SU-DHL-6 (cell line): ENCODE measurements at regions not wholly inside any gene's neighbourhood (a gene's known extent, or its start where the extent isn't known, plus 50 kb on each side); places are given as distances from the start of the nearest gene placed in this dataset.

Source experiments
- H2AFZ ChIP-seq: fragments of 200-600 bp; sonication (generic); 2 replicates; pipeline ENCODE4 v1.6.1; 2014; ENCODE audit warnings: low read depth, mild to moderate bottlenecking, moderate library complexity, mixed read lengths, antibody characterized with exemption, low read length; ENCODE audit not compliant: severe bottlenecking
- H3F3A ChIP-seq: fragments of 200-600 bp; shearing (Covaris generic); 2 replicates; pipeline ENCODE4 v1.6.0; 2016; ENCODE audit warnings: antibody characterized with exemption, mild to moderate bottlenecking; ENCODE audit not compliant: insufficient read depth
- H3K27ac ChIP-seq: fragments of 200-600 bp; sonication (generic); 2 replicates; pipeline ENCODE4 v1.5.1; 2016; ENCODE audit warnings: low read depth, mild to moderate bottlenecking, low read length, moderate library complexity, mixed read lengths
- H3K27me3 ChIP-seq: fragments of 200-600 bp; sonication (generic), shearing (Covaris generic); 2 replicates; pipeline ENCODE4 v1.6.0; 2014; ENCODE audit warnings: mild to moderate bottlenecking, low read length
- H3K36me3 ChIP-seq: fragments of 200-600 bp; sonication (generic); 2 replicates; pipeline ENCODE4 v1.6.1; 2014; ENCODE audit warnings: mild to moderate bottlenecking, low read length, mixed read lengths
- H3K4me2 ChIP-seq: fragments of 300-600, 200-600 bp; shearing (Covaris generic), sonication (generic); 2 replicates; pipeline ENCODE4 v1.6.0; 2014; ENCODE audit warnings: low read length, low read depth, mild to moderate bottlenecking; ENCODE audit not compliant: poor library complexity, severe bottlenecking
- H3K4me3 ChIP-seq: fragments of 200-600 bp; sonication (generic); 2 replicates; pipeline ENCODE4 v1.5.1; 2014; ENCODE audit warnings: antibody characterized with exemption, low read length, mild to moderate bottlenecking, mixed read lengths; ENCODE audit not compliant: insufficient read depth, poor library complexity, severe bottlenecking
- H3K79me2 ChIP-seq: fragments of 200-600 bp; sonication (generic); 2 replicates; pipeline ENCODE4 v1.6.1; 2014; ENCODE audit warnings: mild to moderate bottlenecking, low read length, moderate library complexity; ENCODE audit not compliant: insufficient read depth
- H3K9ac ChIP-seq: fragments of 200-600 bp; sonication (generic); 2 replicates; pipeline ENCODE4 v1.7.0; 2014; ENCODE audit warnings: mild to moderate bottlenecking, low read length
- H3K9me2 ChIP-seq: fragments of 200-600 bp; sonication (generic); replicated peaks from 2 replicates; pipeline ENCODE4 v1.6.1; 2014; ENCODE audit warnings: low read length; ENCODE audit not compliant: insufficient read depth
- H3K9me3 ChIP-seq: fragments of 200-600 bp; sonication (generic); 2 replicates; pipeline ENCODE4 v1.6.1; 2014; ENCODE audit warnings: low read length, mixed read lengths; ENCODE audit not compliant: insufficient read depth
- H4K20me1 ChIP-seq: fragments of 200-600 bp; sonication (generic); 2 replicates; pipeline ENCODE4 v1.6.1; 2014; ENCODE audit warnings: low read depth, mild to moderate bottlenecking, antibody characterized with exemption, low read length, moderate library complexity, mixed read lengths
- EZH2phosphoT487 ChIP-seq: fragments of 200-600 bp; sonication (generic), shearing (Covaris generic); conservative IDR thresholded peaks from 2 replicates; pipeline ENCODE4 v1.6.1; 2018; ENCODE audit warnings: mild to moderate bottlenecking, antibody characterized with exemption, low read length, moderate library complexity, mixed read lengths
- TF ChIP-seq, protein P1 (sequence below): fragments of 200-600 bp; sonication (generic); IDR thresholded peaks from one replicate; pipeline ENCODE4 v1.5.1; 2017; ENCODE audit warnings: antibody characterized with exemption, mild to moderate bottlenecking, low read length, moderate library complexity; ENCODE audit not compliant: insufficient read depth, poor library complexity, severe bottlenecking

- Histone ChIP-seq H3K9ac (no peak overlapping the region), H4K20me1 (no peaks in the 10 kb centered on the region), H3K36me3 (no peaks in the 10 kb centered on the region), H3K9me2 (no peaks in the 10 kb centered on the region), H3K79me2 (no peaks in the 10 kb centered on the region), H3K27ac (no peak overlapping the region), H2AFZ (no peak overlapping the region), H3K4me3 (no peak overlapping the region), H3F3A (no peaks in the 10 kb centered on the region), H3K4me2 (no peak overlapping the region), H3K9me3 (no peaks in the 10 kb centered on the region), H3K27me3 (0 out of 2 replicates have a peak, but pooled peaks cover 3% of the 10 kb centered on the region)
- TF ChIP-seq, protein P1, sequence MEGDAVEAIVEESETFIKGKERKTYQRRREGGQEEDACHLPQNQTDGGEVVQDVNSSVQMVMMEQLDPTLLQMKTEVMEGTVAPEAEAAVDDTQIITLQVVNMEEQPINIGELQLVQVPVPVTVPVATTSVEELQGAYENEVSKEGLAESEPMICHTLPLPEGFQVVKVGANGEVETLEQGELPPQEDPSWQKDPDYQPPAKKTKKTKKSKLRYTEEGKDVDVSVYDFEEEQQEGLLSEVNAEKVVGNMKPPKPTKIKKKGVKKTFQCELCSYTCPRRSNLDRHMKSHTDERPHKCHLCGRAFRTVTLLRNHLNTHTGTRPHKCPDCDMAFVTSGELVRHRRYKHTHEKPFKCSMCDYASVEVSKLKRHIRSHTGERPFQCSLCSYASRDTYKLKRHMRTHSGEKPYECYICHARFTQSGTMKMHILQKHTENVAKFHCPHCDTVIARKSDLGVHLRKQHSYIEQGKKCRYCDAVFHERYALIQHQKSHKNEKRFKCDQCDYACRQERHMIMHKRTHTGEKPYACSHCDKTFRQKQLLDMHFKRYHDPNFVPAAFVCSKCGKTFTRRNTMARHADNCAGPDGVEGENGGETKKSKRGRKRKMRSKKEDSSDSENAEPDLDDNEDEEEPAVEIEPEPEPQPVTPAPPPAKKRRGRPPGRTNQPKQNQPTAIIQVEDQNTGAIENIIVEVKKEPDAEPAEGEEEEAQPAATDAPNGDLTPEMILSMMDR, result no peak
- TF ChIP-seq EZH2phosphoT487, result no peak
These were observed 140.4 kb upstream of the EGFLAM start for GRCh38 chr5:38117784-38118479.

DNA sequence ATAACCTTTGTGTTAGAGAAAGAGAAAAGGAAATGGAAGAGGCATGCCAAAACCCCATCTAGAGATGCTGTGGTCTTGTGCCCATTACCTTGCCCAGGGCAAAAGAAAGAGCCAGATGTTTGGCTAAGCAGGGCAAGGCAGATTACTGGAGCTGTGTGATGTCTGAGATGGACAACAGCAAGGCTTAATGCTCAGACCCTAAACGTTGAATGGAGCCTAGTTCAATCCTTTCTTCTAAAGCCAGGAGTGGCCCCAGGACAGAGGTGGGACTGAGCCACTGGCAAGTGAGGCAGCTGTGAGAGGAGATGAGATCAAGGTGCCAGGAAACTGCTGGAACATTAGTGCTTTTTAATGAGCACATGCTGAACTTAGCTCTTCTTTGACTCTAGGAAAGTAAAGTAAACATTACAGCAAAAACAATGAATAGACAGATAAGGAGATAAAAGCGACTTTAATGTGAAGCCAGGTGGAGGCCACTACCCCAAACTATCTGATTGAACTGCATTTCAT lies 143.0 kb upstream of the EGFLAM start:
- H3F3A ChIP-seq, result no peaks in the 10 kb centered on the region
- no peak overlapping the region for H3K4me2 ChIP-seq
- H3K27me3 ChIP-seq, result 0 out of 2 replicates have a peak, but pooled peaks cover 3% of the 10 kb centered on the region
- H2AFZ ChIP-seq, result no peak overlapping the region
- no peaks in the 10 kb centered on the region for H4K20me1 ChIP-seq
- H3K4me3 ChIP-seq, result no peak overlapping the region
- H3K9me2 ChIP-seq, result no peaks in the 10 kb centered on the region
- H3K9me3 ChIP-seq, result no peaks in the 10 kb centered on the region
- no peaks in the 10 kb centered on the region for H3K36me3 ChIP-seq
- H3K9ac ChIP-seq, result no peak overlapping the region
- no peak overlapping the region for H3K27ac ChIP-seq
- no peaks in the 10 kb centered on the region for H3K79me2 ChIP-seq
- TF ChIP-seq EZH2phosphoT487, result no peak
- TF ChIP-seq, protein P1, result no peak

GRCh38 chr5:38113880-38114279 lies 144.5 kb upstream of the EGFLAM start:
- Histone ChIP-seq H3K4me3 (no peak overlapping the region), H4K20me1 (no peaks in the 10 kb centered on the region), H3K9me2 (no peaks in the 10 kb centered on the region), H3K9ac (no peak overlapping the region), H3K9me3 (no peaks in the 10 kb centered on the region), H3K4me2 (no peak overlapping the region), H3K27me3 (0 out of 2 replicates have a peak, but pooled peaks cover 3% of the 10 kb centered on the region), H2AFZ (no peak overlapping the region), H3K36me3 (no peaks in the 10 kb centered on the region), H3K79me2 (no peaks in the 10 kb centered on the region), H3F3A (no peaks in the 10 kb centered on the region), H3K27ac (no peak overlapping the region)
- no peak for TF ChIP-seq EZH2phosphoT487
- TF ChIP-seq, protein P1, result no peak
